Posterior cingulate gyrus (tissue), 11 donors: ENCODE measurements at regions not wholly inside any gene's neighbourhood (a gene's known extent, or its start where the extent isn't known, plus 50 kb on each side); places are given as distances from the start of the nearest gene placed in this dataset.

Experiments used
- DNase-seq, 10 donors: peaks; one replicate each; pipeline versions ENCODE4 v3.0.0 to v3.0.0-alpha.2; 2020 to 2021; ENCODE audit warnings: mixed read lengths in 3 of 10
- intact Hi-C: fragments of 100-400 bp; cut with DNase I; formaldehyde crosslinking; loops from one replicate; pipeline ENCODE4 v1.15.1; 2023

GRCh38 chr6:80689716-80690395 is 583.4 kb downstream of the BCKDHB start:
- DNase-seq = no peak
- intact Hi-C loops = no loop called here

GRCh38 chr6:80679992-80680391 is 573.5 kb downstream of the BCKDHB start:
- no peak for DNase-seq
- intact Hi-C loops = no loop called here

GRCh38 chr6:80676386-80676785 is 569.9 kb downstream of the BCKDHB start:
- intact Hi-C loops = no loop called here
- DNase-seq = no peak

DNA sequence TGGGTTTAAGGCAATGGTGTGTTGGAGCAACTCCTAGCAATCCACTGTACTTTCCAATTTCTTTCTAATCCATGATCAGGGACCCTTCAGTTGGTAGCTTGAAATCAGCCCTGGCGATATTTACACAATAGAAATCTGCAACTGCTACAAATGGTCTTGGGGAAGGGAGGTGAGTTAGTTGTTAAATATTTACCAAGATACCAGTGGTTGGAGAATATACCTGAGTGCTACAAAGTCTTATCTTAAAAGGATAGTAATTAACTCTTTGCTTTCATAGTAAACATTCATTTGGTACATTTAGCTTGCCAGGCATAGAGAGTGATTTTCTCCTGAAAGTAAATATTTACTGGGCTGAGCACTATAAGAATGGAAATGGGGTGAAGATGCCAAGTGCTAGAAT is 568.2 kb downstream of the BCKDHB start:
- no peak for DNase-seq
- intact Hi-C loops = no loop called here

GRCh38 chr6:80673367-80673766 is 566.9 kb downstream of the BCKDHB start:
- intact Hi-C loops = no loop called here
- DNase-seq = no peak

- no peak for DNase-seq
- intact Hi-C loops = no loop called here
These were observed 560.5 kb downstream of the BCKDHB start for GRCh38 chr6:80667006-80667405.

GRCh38 chr6:80658926-80659325 is 552.5 kb downstream of the BCKDHB start:
- DNase-seq = peak in 1 of 10 donors; percentile 73
- intact Hi-C loops = no loop called here

DNA sequence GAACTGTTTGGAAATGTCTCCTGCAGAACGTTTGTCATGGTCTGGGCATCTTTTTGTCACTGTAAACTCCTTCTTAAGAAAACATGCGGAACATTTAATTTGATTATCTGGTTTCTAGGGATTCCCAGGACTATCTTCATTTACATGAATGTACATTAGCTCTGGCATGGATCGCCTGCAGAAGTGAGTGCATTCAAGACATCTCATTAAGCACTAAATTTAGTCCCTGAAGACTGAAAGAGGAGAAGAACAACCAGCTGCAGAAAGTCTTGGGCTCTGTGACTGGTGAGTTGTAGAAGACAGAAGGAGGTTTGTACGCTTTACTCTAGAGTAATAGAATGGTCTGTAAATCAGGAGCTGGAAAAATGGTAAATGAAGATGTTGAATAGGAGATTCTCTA is 540.7 kb downstream of the BCKDHB start:
- intact Hi-C loops = no loop called here
- DNase-seq = no peak

GRCh38 chr6:80643881-80644280 is 537.4 kb downstream of the BCKDHB start:
- DNase-seq = no peak
- intact Hi-C loops = no loop called here

- DNase-seq = no peak
- intact Hi-C loops = no loop called here
These were observed 536.0 kb downstream of the BCKDHB start for GRCh38 chr6:80642452-80642851.

- intact Hi-C loops = no loop called here
- no peak for DNase-seq
These were observed 535.1 kb downstream of the BCKDHB start for GRCh38 chr6:80641591-80641990.

- intact Hi-C loops = no loop called here
- DNase-seq = no peak
These were observed 533.7 kb downstream of the BCKDHB start for GRCh38 chr6:80640176-80640575.

- intact Hi-C loops = no loop called here
These were observed 532.7 kb downstream of the BCKDHB start for GRCh38 chr6:80639181-80639629.

DNA sequence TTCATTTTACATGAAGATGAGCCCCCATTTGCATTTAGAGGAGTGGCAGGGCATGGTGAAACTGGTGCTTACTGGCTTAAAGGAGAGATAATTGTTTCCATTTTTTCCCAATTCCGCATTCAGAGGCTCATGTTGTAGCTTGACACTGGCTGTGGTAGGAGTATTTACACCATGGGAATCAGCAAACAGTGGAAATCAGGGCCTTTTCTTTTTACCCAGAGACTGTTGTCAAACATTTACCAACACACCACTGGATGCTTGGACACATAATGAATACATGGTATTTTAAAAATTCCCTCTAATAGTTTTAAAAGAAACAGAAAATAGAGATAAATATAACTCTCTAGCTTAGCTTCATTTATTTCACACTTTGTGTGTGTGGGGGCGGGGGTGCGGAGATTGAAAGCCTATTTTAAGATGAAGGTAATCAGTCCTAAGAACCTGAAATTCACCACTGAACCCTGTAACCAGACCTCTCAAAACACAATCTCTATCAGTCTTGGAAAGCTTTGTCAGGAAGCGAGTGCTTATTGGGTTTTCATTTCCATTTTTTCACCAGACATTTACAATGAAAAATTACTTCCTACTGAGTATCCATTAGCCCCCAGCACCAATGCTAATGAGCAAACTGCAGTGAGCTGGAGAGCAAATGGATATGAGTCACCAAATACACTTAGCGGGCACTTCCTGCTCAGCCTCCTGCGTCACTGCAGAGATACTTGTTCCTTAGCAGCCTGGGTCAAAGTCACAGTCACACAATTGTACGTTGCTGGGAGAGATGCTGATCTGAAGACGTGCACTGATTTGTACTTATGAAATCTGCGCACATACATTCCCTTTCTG is 532.0 kb downstream of the BCKDHB start:
- DNase-seq = peak in 2 of 10 donors; percentile 3 to 36
- intact Hi-C loops = no loop called here

More at GRCh38 chr6:80639181-80639629, 532.7 kb downstream of the BCKDHB start:
- DNase-seq = no peak

DNA sequence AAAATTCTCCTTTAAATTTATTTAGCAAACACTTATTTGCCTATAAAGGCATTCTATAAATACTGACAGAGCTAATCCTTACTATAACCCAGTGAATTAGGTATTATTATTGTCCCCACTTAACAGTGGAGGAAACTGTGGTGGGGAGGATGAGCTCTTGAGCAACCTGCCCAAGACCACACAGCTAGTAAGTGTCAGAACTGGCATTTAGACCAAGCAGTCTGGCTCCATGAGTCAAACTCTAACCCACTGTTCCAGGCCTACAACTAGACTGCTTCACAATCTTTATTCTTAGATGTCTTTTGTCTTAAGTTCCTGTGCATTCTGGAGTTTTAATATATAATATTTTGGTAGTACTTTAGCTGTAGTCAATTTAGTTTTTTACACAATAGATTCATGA is 530.8 kb downstream of the BCKDHB start:
- intact Hi-C loops = no loop called here
- DNase-seq = no peak

DNA sequence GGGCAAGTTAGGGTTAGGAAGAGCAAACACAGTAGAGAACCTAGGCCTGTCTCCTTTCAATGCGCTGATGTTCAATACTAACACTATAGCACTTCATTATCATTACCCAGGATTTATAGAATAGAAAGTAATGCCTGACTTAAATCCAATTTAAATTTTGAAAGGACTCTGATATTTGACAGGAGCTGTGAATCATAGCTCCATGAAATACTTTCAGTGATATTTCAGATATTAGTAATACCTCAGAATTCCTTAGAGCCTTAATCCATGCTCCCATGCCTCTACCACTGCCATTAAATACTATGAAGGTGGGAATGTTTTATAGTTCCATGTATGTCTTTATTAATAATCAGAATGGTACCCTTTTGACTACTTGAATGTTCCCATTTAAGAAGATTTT is 530.2 kb downstream of the BCKDHB start:
- no peak for DNase-seq
- intact Hi-C loops = no loop called here

DNA sequence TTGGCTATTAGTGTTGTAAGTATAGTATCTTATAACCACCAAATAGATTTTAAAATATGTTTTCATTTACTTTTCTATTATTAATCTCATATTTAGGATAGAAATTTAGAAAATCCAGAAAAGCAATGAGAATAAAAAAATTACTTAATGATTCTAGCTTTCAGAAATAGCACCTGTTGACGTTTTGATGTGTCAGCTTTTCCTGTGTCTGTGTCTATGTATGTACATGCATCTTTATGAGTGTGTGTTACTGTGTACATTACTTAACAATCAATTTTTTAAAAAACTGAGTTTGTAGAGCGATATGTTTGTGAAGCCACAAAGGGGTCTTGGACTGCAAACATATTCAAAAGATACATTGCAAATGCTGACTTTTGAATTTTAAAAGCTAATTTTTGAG is 526.9 kb downstream of the BCKDHB start:
- intact Hi-C loops = no loop called here
- DNase-seq = no peak

DNA sequence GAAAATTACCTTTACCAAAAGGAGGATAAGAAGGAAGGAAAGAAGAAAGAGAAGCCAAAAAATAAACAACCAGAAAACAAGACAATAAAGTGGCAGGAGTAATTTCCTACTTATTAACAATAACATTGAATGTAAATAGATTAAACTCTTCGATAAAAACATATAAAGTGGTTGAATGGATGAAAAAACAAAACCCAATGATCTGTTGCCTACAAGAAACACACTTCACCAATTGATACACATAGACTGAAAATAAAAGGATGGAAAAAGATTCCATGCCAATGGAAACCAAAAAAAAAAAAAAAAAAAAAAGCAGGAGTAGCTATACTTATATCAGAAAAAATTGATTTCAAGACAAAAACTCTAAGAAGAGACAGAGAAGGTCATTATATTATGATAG is 518.9 kb downstream of the BCKDHB start:
- intact Hi-C loops = no loop called here
- no peak for DNase-seq

- no peak for DNase-seq
- intact Hi-C loops = no loop called here
These were observed 516.8 kb downstream of the BCKDHB start for GRCh38 chr6:80623066-80623815.

DNA sequence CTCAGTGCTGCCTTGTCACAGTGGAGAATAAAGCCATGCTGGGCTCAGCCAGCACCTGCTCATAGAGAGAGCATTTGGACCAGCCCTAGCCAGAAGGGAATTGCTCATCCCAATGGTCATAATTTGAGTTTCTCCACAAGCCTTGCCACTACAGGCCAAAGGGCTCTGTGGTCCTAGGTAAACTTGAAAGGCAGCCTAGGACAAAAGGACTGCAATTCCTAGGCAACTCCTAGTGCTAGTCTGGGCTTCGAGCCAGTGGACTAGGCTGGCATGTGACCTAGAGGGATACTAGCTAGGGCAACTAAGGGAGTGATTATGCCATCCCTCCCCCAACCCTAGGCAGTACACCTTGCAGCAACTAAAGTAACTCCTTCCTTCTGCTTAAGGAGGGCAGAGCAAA is 516.2 kb downstream of the BCKDHB start:
- DNase-seq = no peak
- intact Hi-C loops = no loop called here

DNA sequence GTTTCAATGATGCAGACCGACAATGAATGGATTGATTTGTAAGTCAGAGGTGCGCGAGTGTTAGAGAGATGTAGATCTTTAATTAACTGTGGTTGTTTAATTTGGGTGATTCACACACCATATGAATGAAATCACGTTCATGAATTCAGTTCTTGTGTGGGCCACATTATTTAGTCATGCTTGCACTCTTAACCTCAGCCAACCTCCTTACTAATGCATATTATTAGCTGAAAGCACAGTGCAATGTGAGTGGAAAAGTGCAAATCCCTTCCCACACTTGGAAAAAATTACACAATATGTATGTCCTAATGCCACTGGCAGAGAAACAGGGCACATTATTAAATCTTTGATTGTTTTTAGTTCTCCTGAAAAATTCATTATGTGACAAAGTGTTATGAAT is 512.5 kb downstream of the BCKDHB start:
- DNase-seq = no peak
- intact Hi-C loops = no loop called here
